HG02885 (cell line): ENCODE measurements at regions not wholly inside any gene's neighbourhood (a gene's known extent, or its start where the extent isn't known, plus 50 kb on each side); places are given as distances from the start of the nearest gene placed in this dataset.

Source experiments
- ATAC-seq: cut with Tn5 transposase; IDR thresholded peaks from one replicate; pipeline ENCODE4 v1.9.1; 2021; ENCODE audit warnings: mild to moderate bottlenecking; ENCODE audit not compliant: unreplicated experiment, poor library complexity

GRCh38 chr5:142509026-142509425, 176.9 kb downstream of the FGF1 start:
- no peak for ATAC-seq

- ATAC-seq = no peak
These were observed 177.3 kb downstream of the FGF1 start for GRCh38 chr5:142508591-142508990.

- ATAC-seq = no peak
These were observed 178.1 kb downstream of the FGF1 start for GRCh38 chr5:142507531-142508372.

DNA sequence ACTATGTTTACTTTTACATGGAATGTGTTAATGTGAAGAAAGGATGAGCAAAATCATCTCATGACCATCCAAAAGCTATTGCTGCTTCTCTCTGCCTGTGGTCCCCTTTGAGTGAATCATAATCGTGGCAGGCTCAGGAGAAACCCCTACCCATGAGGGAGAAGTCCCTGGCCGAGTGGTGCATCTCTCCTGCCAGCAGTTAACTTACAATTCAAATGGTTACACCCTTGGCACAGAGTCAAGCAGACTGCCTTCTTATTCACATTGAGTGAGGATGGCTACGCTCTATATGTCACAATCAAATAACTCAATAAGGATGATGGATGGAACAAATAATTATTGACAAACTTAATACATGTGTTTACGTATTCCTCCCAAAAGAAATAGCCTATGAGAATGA, 179.1 kb downstream of the FGF1 start:
- ATAC-seq = no peak

DNA sequence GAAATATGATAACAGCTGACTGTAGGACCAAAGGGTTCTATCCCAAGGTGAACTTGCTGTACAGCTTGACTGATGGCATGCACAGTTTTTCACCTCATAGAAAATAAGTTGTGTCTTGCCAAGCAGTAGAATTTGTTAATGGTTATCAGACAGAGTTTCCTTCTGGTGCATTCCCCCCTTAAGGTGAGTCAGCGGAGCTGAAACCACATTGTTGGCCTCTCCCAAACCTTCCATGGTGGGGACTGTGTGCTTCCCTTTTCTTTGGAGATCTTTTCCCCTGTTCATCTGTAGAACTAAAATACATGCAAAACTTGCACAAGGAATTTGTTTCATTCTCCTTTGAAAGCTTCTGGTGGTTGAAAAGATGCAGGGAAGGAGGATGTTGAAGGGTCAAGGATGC, 179.8 kb downstream of the FGF1 start:
- ATAC-seq = no peak

DNA sequence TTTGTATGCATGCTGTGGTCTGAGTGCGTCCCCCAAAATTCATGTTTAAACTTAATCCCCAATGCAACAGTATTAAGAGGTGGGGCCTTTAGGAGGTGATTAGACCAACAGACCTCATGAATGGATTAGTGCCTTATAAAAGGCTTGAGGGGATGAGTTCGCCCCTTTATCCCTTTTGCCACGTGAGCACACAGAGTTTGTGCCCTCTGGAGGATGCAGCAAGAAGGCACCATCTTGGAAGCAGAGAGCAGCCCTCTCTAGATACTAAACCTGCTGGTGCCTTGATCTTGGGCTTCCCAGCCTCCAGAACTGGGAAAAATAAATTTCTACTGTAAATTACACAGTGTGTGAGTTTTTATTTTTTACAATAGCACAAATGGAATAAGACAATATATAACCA, 177.1 kb upstream of the SPRY4 start:
- no peak for ATAC-seq

DNA sequence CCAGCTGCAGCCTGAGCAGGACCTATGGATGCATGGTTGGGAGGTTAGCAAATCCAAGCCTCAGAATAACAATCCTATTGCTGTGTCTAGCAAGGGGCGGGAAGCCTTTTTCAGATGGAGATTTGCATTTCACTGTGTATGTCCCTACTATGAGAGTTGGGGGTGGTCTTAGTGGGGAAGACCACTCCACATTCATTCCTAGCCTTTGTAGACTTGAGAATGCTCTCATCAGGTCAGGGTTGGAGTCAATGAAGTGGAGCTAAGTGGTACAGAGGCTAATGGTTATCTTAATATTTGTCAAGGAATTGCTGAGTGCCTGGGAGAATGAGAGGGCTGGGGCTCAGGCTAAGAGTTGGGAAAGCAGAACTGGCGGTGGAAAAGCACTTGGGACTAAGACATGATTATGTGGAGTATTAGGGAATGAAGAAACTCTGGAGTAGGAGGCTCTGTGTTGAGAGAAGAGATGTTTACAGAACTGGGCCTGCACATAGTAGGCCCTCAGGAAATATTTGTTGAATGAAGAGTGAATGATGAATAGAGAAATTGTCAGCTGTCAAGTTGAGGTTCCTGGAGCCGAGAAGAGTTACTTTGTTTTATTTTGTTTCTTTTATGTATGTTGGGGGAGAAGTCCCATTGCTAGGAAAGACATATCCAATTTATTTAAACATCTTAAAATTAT, 175.5 kb upstream of the SPRY4 start:
- no peak for ATAC-seq

- ATAC-seq = no peak
These were observed 174.9 kb upstream of the SPRY4 start for GRCh38 chr5:142499591-142500226.

- ATAC-seq = no peak
These were observed 173.5 kb upstream of the SPRY4 start for GRCh38 chr5:142498298-142498697.

DNA sequence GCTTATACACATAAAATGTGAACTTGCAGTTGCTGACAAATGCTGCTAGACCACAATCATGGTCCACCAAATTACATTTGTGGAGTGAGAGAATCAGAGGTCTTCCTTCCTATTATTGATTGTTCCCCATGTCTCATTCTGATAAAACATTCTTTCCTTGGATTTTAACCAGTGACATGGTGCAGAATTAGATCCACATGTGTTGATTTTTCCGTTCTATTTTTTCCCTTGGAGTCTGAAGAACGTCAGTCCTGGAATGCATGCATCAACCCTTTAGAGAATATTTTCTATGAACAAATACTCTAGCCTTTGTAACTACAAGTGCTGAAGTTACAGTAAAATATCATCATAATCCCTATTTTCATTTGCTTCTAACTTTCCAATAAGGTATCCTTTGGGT, 170.7 kb upstream of the SPRY4 start:
- no peak for ATAC-seq

GRCh38 chr5:142493875-142494518, 169.2 kb upstream of the SPRY4 start:
- no peak for ATAC-seq

DNA sequence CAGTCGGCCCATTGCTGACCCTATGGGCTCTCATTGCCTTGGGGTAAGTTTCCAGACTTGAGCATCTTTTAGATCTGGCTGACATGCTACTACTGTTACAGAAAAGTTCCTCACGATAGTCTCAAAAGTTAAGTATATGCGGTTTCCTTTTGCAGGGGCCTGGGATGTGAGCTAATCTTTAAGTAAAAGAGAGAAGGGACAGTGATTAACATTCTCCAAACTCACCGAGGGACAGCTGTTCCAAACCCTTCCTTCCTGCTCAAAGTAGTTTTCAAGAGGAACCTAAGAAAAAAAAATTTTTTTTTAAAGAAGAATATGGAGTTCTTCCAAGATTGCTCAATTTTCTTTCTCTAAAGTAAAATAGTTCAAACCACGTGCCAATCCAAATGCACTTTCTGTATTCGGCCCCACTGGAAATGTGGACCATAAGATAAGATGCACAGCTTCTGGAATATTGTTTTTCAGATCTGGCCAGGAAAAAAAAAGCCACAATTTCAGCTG, 168.0 kb upstream of the SPRY4 start:
- ATAC-seq = no peak

DNA sequence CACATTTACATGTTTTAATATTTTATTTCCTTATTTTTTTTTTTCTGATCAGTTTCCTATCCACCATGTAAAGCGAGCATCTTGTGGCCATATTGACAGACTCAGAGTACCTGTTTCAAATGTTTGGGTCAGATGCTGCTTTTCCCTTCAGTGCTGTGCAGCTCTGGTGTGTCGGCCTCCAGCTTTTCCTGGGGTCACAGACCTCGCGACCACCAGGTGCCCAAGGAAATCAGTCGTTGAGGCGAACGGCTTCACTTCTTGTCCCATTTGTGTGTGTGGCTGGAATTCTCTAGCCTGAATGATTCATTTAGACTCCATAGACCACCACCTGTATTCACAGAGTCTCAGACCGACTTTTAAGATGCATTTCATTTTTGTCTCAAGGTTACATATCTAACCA, 166.9 kb upstream of the SPRY4 start:
- ATAC-seq = no peak

DNA sequence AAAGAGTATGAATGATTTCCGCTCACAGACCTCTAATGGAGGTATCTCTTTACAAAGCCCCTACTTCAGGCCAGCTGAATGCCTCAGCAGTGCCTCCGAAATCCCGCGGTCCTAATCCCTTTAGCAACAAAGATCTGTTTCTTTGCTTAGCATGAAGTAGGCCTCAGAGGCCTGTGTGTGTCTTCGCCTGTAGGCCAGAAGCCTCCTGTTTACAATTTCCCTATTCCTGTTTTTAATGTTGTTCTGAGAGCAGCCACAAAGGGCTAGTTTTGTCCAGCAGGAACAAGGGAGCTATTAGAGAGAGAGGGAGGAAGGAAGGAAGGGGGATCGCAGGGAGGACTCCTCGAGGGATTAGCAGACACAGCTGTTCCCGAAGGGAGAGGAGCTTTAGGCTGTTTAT, 166.4 kb upstream of the SPRY4 start:
- ATAC-seq = no peak

DNA sequence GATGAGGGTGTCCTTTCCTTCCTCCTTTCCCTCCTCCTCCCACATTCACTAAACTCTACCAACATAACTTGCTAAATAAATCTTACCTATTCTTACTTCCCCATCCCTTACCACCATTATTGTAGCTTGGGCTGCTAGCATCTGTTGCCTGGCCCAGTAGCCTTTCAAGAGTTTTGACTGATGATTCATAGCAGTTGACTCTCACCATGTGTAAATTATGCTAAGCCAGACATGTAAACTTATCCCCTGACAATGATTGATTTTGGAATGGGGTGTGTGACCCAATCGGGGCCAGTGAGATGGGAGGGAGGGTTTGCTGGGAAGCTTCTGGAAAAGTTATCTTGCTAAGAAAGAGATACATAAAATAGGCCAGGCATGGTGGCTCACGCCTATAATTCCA, 161.8 kb upstream of the SPRY4 start:
- ATAC-seq = no peak

GRCh38 chr5:142486020-142486419, 161.2 kb upstream of the SPRY4 start:
- ATAC-seq = no peak

DNA sequence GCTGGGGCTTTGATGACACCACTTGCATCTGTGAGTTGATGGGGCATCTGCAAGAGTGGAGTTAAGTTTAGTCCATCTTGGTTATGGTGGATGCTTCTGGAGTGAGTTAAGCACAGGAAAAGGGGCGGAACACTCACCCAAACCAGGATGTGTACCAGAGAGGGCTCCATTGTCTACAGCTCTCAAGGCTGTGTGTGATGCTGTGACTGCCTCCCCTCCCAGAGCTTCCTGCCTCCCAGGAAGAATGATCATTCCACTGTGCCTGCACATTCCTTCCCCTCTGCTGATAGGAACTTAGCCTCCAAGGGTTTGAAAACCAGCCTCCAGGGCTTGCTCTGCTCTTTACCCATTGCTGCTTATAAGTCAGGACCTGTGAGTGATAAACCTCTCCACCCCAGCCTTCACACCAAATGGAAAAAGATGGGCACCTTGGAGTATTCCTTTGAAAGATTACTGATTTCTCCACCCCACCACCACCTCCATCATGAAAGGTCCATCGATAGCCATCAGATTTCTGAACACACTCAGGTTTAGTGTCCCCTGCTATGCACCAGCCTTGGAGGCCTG, 160.1 kb upstream of the SPRY4 start:
- no peak for ATAC-seq

DNA sequence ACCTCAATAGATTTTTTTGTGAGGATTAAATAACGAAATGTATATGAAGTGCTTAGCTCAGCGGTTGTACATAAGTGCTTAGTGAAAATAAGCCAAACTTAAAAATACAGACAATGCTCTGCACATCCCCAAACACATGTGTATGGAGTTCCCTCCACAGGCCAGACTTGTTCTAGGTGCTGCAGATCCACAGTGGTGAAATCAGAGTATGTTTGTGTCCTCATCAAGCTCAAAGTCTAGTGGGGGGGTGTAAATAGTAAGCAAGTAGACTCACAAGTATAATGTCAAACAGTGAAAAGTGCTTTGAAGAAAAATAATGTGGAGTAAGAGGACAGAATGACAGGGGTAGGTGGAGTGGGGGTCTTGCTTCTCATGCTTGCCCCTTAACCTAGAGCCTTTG, 157.4 kb upstream of the SPRY4 start:
- no peak for ATAC-seq

- no peak for ATAC-seq
These were observed 156.6 kb upstream of the SPRY4 start for GRCh38 chr5:142481410-142481809.

DNA sequence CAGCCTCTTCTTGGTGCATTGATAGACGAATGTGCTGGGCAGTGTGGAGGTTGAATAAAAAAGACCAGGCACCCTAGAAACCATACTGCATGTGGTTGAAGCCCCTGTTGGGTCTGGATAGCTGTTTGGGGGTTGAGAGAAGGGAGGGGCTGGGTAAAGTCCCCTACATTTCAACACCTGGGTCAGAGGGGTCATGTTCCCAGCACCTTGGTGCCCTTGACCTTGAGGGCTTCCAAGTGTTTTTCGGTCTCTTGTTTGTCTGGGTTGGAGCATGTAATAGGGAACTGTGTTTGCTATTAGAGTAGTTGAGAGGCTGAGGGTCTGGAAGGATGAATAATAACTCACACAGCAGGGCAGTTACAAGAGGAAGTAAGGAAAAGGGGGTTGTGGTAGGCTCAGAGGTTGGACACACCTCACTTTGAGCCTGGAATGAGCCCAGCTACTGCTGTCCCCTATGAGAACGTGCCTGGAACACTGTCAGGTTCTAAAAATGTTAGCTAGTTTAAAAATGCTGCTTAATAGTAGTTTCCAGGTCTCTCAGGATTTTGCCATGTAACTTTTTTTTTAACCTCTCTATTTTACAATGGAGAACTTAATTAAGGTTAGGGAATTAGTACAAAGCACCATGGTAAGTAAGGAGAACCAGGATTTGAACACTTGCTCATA, 155.2 kb upstream of the SPRY4 start:
- no peak for ATAC-seq
